H9 (cell line): ENCODE measurements at regions not wholly inside any gene's neighbourhood (a gene's known extent, or its start where the extent isn't known, plus 50 kb on each side); places are given as distances from the start of the nearest gene placed in this dataset.

Experiments used
- DNase-seq: peaks from one replicate; pipeline ENCODE4 v3.0.0-alpha.2; 2017
- H2AFZ ChIP-seq: one replicate; pipeline ENCODE4 v1.6.1; 2013; ENCODE audit warnings: mild to moderate bottlenecking, low read length, control low read depth, moderate library complexity
- H2AK5ac ChIP-seq: 2 replicates; pipeline ENCODE4 v1.6.1; 2013; ENCODE audit warnings: low read length, control low read depth, mixed read lengths; ENCODE audit not compliant: insufficient read length
- H2BK120ac ChIP-seq: one replicate; pipeline ENCODE4 v1.6.1; 2013; ENCODE audit warnings: low read depth, mild to moderate bottlenecking, low read length, control low read depth, inconsistent platforms; ENCODE audit not compliant: poor library complexity, severe bottlenecking
- H2BK12ac ChIP-seq: 2 replicates; pipeline ENCODE4 v1.6.1; 2013; ENCODE audit warnings: low read length, control low read depth, mixed read lengths, low read depth; ENCODE audit not compliant: insufficient read length
- H2BK15ac ChIP-seq: 2 replicates; pipeline ENCODE4 v1.6.1; 2013; ENCODE audit warnings: low read depth, low read length, control low read depth
- H2BK20ac ChIP-seq: one replicate; pipeline ENCODE4 v1.6.1; 2013; ENCODE audit warnings: low read depth, mild to moderate bottlenecking, low read length, control low read depth, inconsistent platforms; ENCODE audit not compliant: poor library complexity, severe bottlenecking
- H2BK5ac ChIP-seq: 2 replicates; pipeline ENCODE4 v1.6.1; 2013; ENCODE audit warnings: low read length, control low read depth, mixed read lengths; ENCODE audit not compliant: insufficient read length
- H3K14ac ChIP-seq: 2 replicates; pipeline ENCODE4 v1.6.1; 2013; ENCODE audit warnings: low read length, control low read depth; ENCODE audit not compliant: insufficient read depth
- H3K18ac ChIP-seq: 2 replicates; pipeline ENCODE4 v1.6.1; 2013; ENCODE audit warnings: low read depth, mild to moderate bottlenecking, mixed read lengths, low read length, control low read depth; ENCODE audit not compliant: insufficient read length
- H3K23ac ChIP-seq: 2 replicates; pipeline ENCODE4 v1.6.1; 2013; ENCODE audit warnings: low read length, control low read depth, mixed read lengths, low read depth; ENCODE audit not compliant: insufficient read length
- H3K23me2 ChIP-seq: 2 replicates; pipeline ENCODE4 v1.6.1; 2013; ENCODE audit warnings: low read depth, mild to moderate bottlenecking, mixed read lengths, low read length, control low read depth; ENCODE audit not compliant: insufficient read length, poor library complexity, severe bottlenecking
- H3K27ac ChIP-seq: 2 replicates; pipeline ENCODE4 v1.5.1; 2013; ENCODE audit warnings: low read length, control low read depth, mixed read lengths, low read depth; ENCODE audit not compliant: insufficient read length
- H3K27me3 ChIP-seq: 2 replicates; pipeline ENCODE4 v1.6.1; 2013; ENCODE audit warnings: low read length, control low read depth, inconsistent platforms; ENCODE audit not compliant: insufficient read depth
- H3K4ac ChIP-seq: 2 replicates; pipeline ENCODE4 v1.6.1; 2013; ENCODE audit warnings: low read depth, mild to moderate bottlenecking, control low read depth, inconsistent platforms, low read length, moderate library complexity
- H3K4me1 ChIP-seq: 2 replicates; pipeline ENCODE4 v1.6.1; 2013; ENCODE audit warnings: low read length, control low read depth, inconsistent platforms; ENCODE audit not compliant: insufficient read depth
- H3K4me2 ChIP-seq: 2 replicates; pipeline ENCODE4 v1.6.1; 2013; ENCODE audit warnings: low read length, control low read depth, mixed read lengths; ENCODE audit not compliant: insufficient read length, insufficient read depth
- H3K56ac ChIP-seq: 2 replicates; pipeline ENCODE4 v1.6.1; 2013; ENCODE audit warnings: low read depth, mild to moderate bottlenecking, mixed read lengths, low read length, control low read depth; ENCODE audit not compliant: insufficient read length
- H3K79me1 ChIP-seq: 2 replicates; pipeline ENCODE4 v1.6.1; 2013; ENCODE audit warnings: low read depth, mild to moderate bottlenecking, moderate library complexity, low read length, control low read depth, inconsistent platforms; ENCODE audit not compliant: insufficient read depth, poor library complexity, severe bottlenecking
- H3K79me2 ChIP-seq: 2 replicates; pipeline ENCODE4 v1.6.1; 2013; ENCODE audit warnings: low read length, control low read depth, inconsistent platforms; ENCODE audit not compliant: insufficient read depth
- H3K9ac ChIP-seq: 2 replicates; pipeline ENCODE4 v1.6.1; 2013; ENCODE audit warnings: low read length, control low read depth, mixed read lengths; ENCODE audit not compliant: insufficient read length; ENCODE audit errors: extremely low read depth
- H3K9me3 ChIP-seq: one replicate; pipeline ENCODE4 v1.6.1; 2013; ENCODE audit warnings: low read depth, low read length, inconsistent platforms; ENCODE audit not compliant: control insufficient read depth
- H3T11ph ChIP-seq: one replicate; pipeline ENCODE4 v1.6.1; 2013; ENCODE audit warnings: mild to moderate bottlenecking, low read length, control low read depth, inconsistent platforms
- H4K20me1 ChIP-seq: one replicate; pipeline ENCODE4 v1.6.1; 2013; ENCODE audit not compliant: control insufficient read depth, insufficient read length, insufficient read depth
- H4K5ac ChIP-seq: 2 replicates; pipeline ENCODE4 v1.6.1; 2013; ENCODE audit warnings: low read depth, mild to moderate bottlenecking, mixed read lengths, low read length, control low read depth; ENCODE audit not compliant: insufficient read length
- H4K8ac ChIP-seq: replicated peaks from 2 replicates; pipeline ENCODE4 v1.6.1; 2013; ENCODE audit warnings: low read length, control low read depth, mixed read lengths, low read depth; ENCODE audit not compliant: insufficient read length
- H4K91ac ChIP-seq: 2 replicates; pipeline ENCODE4 v1.6.1; 2013; ENCODE audit warnings: low read depth, mild to moderate bottlenecking, moderate library complexity, mixed read lengths, low read length, control low read depth; ENCODE audit not compliant: insufficient read length
- H3K27ac Mint-ChIP-seq, 3 experiments: 2 replicates in 2 of 3; 3 replicates in 1 of 3; pipeline ENCODE4 v1.8.0; 2020 to 2021; ENCODE audit warnings: mixed read lengths in 3 of 3, mild to moderate bottlenecking in 1 of 3, moderate library complexity in 1 of 3
- H3K27me3 Mint-ChIP-seq: 2 replicates; pipeline ENCODE4 v1.8.0; 2021; ENCODE audit warnings: low read depth, mild to moderate bottlenecking, moderate library complexity, mixed read lengths
- H3K36me3 Mint-ChIP-seq, 3 experiments: 2 replicates in 2 of 3; 3 replicates in 1 of 3; pipeline ENCODE4 v1.8.0; 2020 to 2021; ENCODE audit warnings: low read depth in 3 of 3, mixed read lengths in 3 of 3; ENCODE audit not compliant: insufficient read depth in 1 of 3
- H3K4me1 Mint-ChIP-seq, 2 experiments: 2 replicates each; pipeline ENCODE4 v1.8.0; 2020; ENCODE audit warnings: mixed read lengths in 2 of 2
- H3K4me3 Mint-ChIP-seq, 2 experiments: 2 replicates in 1 of 2; 3 replicates in 1 of 2; pipeline ENCODE4 v1.8.0; 2020 to 2021; ENCODE audit warnings: mild to moderate bottlenecking in 2 of 2, mixed read lengths in 2 of 2, moderate library complexity in 1 of 2
- H3K9me3 Mint-ChIP-seq, 2 experiments: 2 replicates in 1 of 2; 3 replicates in 1 of 2; pipeline ENCODE4 v1.8.0; 2020; ENCODE audit warnings: mild to moderate bottlenecking in 2 of 2, mixed read lengths in 2 of 2, moderate library complexity in 1 of 2
- CTCF ChIP-seq: fragments of 200-600 bp; sonication (generic); conservative IDR thresholded peaks from 3 replicates; pipeline ENCODE4 v1.8.0; 2021; ENCODE audit warnings: antibody characterized with exemption, mild to moderate bottlenecking
- WGBS: extraction: QIAGEN DNeasy Blood & Tissue Kit; methylation state at CpG from one replicate; pipeline ENCODE4 v1.1.7; 2013; ENCODE audit warnings: missing lambda C conversion rate, low lambda C conversion rate, mixed read lengths; ENCODE audit not compliant: insufficient read length; ENCODE audit errors: extremely low coverage; 5-methylcytosine and 5-hydroxymethylcytosine counted together

DNA sequence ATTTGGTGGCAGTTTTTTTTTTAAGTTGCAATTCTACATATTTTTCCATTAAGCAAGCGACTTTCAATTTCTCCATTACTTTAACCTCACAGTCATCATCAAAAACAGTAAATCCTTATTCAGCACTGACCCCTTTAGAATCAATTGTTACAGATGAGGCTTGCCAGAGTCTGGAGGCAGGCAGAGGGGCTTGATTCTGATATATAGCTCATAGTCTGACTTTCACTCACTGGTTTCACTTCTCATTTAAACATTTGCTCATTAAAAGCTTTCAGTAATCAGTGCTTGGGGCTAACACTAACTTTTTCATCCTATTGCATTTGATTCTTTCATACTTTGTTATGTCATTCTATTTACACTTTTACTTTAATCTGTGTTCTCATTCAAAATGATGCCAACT, 88.4 kb downstream of the PYDC2 start:
- H2BK5ac ChIP-seq: no peak overlapping the region
- no peak overlapping the region for H3K9ac ChIP-seq
- no peak overlapping the region for H2BK20ac ChIP-seq
- H3K9me3 ChIP-seq: no peaks in the 10 kb centered on the region
- Mint-ChIP-seq H3K36me3 (peaks cover 6 to 17% (median 15%) of the 10 kb centered on the region in 3 experiments), H3K27ac (no peak overlapping the region), H3K9me3 (peaks cover 12 to 22% of the 10 kb centered on the region in 2 experiments), H3K4me1 (no peaks in the 10 kb centered on the region), H3K27me3 (no peaks in the 10 kb centered on the region), H3K4me3 (no peak overlapping the region)
- no peaks in the 10 kb centered on the region for H3K23me2 ChIP-seq
- no peaks in the 10 kb centered on the region for H3K79me1 ChIP-seq
- H2BK120ac ChIP-seq: no peak overlapping the region
- H4K20me1 ChIP-seq: no peaks in the 10 kb centered on the region
- H3T11ph ChIP-seq: no peak overlapping the region
- no peak for DNase-seq
- H3K4me2 ChIP-seq: no peak overlapping the region
- no peak overlapping the region for H4K8ac ChIP-seq
- H2BK12ac ChIP-seq: no peak overlapping the region
- H4K5ac ChIP-seq: no peak overlapping the region
- no peaks in the 10 kb centered on the region for H3K4me1 ChIP-seq
- no peaks in the 10 kb centered on the region for H3K27me3 ChIP-seq
- H2AFZ ChIP-seq: no peak overlapping the region
- H3K18ac ChIP-seq: no peak overlapping the region
- H3K56ac ChIP-seq: no peak overlapping the region
- H2AK5ac ChIP-seq: no peak overlapping the region
- H3K4ac ChIP-seq: no peak overlapping the region
- no peak overlapping the region for H3K23ac ChIP-seq
- H4K91ac ChIP-seq: no peak overlapping the region
- H3K14ac ChIP-seq: no peak overlapping the region
- WGBS: no CpG with 5 or more reads among the region's 1 CpG
- no peak overlapping the region for H3K27ac ChIP-seq
- no peak for TF ChIP-seq CTCF
- H2BK15ac ChIP-seq: no peak overlapping the region
- no peaks in the 10 kb centered on the region for H3K79me2 ChIP-seq
